Muscle of leg (tissue), 3 donors: ENCODE measurements at regions not wholly inside any gene's neighbourhood (a gene's known extent, or its start where the extent isn't known, plus 50 kb on each side); places are given as distances from the start of the nearest gene placed in this dataset.

ENCODE experiments used
- DNase-seq: peaks from one replicate; pipeline ENCODE4 v3.0.0; 2013
- H3K27ac ChIP-seq: one replicate; pipeline ENCODE4 v1.5.1; 2013; ENCODE audit warnings: mild to moderate bottlenecking, low read length, control low read depth
- H3K27me3 ChIP-seq: one replicate; pipeline ENCODE4 v1.6.1; 2013; ENCODE audit warnings: low read length; ENCODE audit not compliant: control insufficient read depth, insufficient read depth
- H3K36me3 ChIP-seq: one replicate; pipeline ENCODE4 v1.6.1; 2013; ENCODE audit warnings: low read length; ENCODE audit not compliant: control insufficient read depth, insufficient read depth
- H3K4me1 ChIP-seq: one replicate; pipeline ENCODE4 v1.6.1; 2013; ENCODE audit warnings: low read length; ENCODE audit not compliant: control insufficient read depth, insufficient read depth
- H3K4me3 ChIP-seq: one replicate; pipeline ENCODE4 v1.5.1; 2013; ENCODE audit warnings: low read length, control low read depth
- H3K9me3 ChIP-seq: replicated peaks from 2 replicates; pipeline ENCODE4 v1.6.1; 2013; ENCODE audit warnings: low read depth, low read length; ENCODE audit not compliant: control insufficient read depth
- WGBS: methylation state at CpG from one replicate; pipeline ENCODE4 v1.1.5; 2013; ENCODE audit warnings: missing lambda C conversion rate; ENCODE audit not compliant: insufficient coverage; 5-methylcytosine and 5-hydroxymethylcytosine counted together

GRCh38 chr2:88253375-88253774, 83.2 kb downstream of the THNSL2 start:
- H3K27me3 ChIP-seq, result no peaks in the 10 kb centered on the region
- no peaks in the 10 kb centered on the region for H3K9me3 ChIP-seq
- WGBS, result 100% methylated on average over 2 of the region's 7 CpGs
- no peak overlapping the region for H3K27ac ChIP-seq
- DNase-seq, result no peak
- no peaks in the 10 kb centered on the region for H3K36me3 ChIP-seq
- no peak overlapping the region for H3K4me3 ChIP-seq
- H3K4me1 ChIP-seq, result no peaks in the 10 kb centered on the region

DNA sequence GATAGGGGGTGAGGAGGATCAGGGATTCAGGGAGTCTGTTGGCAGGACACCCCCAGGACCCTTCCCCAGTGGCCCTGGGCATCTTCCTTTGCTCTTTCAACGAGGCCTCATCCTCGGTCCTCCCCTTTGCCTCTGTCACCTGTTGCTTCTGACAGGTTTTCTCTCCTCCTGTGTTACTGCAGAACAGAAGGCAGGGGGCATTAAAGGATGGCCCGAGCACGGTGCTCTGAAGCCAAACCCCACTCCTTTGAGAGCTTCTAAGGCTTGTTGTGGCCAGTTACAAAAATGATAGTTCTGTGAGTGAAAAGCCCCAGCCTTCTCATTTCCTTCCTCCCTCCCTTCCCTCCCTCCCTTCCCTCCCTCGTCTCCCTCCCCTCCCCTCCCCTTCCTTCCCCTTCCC, 82.5 kb downstream of the THNSL2 start:
- Histone ChIP-seq H3K4me1 (no peaks in the 10 kb centered on the region), H3K36me3 (no peaks in the 10 kb centered on the region)
- WGBS, result 54% methylated on average over 2 of the region's 5 CpGs

DNA sequence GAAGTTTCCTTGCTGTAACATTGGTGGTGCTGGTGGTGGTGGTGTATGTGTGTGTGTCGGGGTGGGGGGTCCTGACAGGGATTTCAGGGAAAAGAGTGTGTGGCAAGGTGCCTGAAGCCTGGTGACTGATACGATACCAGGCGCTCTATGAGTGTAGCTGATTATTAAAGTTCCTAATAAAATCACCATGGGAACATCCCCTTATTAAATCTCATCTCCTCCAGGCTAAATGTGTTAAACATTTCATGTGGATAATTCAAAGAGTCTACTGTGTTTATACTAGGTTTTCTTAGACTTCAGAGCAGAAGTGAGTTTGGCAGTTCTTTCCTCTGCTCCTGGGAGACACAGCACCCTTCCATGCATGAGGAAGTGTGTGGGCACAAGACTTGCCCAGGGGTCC, 82.0 kb downstream of the THNSL2 start:
- no peaks in the 10 kb centered on the region for H3K9me3 ChIP-seq
- no peak overlapping the region for H3K4me3 ChIP-seq
- DNase-seq, result no peak
- H3K36me3 ChIP-seq, result no peaks in the 10 kb centered on the region
- no peak overlapping the region for H3K27ac ChIP-seq
- WGBS, result 78% methylated on average over 1 of the region's 3 CpGs
- H3K27me3 ChIP-seq, result no peaks in the 10 kb centered on the region
- H3K4me1 ChIP-seq, result no peaks in the 10 kb centered on the region

More for the DNA sequence above, 82.5 kb downstream of the THNSL2 start:
- Histone ChIP-seq H3K9me3 (no peaks in the 10 kb centered on the region), H3K4me3 (no peak overlapping the region), H3K27ac (no peak overlapping the region), H3K27me3 (no peaks in the 10 kb centered on the region)
- no peak for DNase-seq

DNA sequence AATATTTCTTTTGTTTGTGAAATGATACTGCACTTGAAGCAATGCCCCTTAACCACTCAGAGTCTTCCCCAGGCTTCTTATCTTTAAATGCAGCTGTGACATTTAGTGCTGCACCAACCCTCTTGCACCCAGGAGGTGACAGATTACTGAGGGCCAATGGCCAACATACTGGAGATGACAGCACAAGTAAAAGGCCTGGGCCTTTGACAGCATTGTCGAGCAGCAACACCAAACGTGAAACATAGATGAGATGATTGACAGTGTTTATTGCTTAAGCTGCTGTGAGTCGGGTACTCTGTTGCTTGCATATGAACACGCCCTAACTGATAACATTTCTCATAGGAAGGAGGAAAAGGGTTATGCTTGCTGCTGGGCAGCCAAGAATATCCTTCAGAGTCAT, 80.3 kb downstream of the THNSL2 start:
- Histone ChIP-seq H3K9me3 (no peaks in the 10 kb centered on the region), H3K4me1 (no peaks in the 10 kb centered on the region), H3K36me3 (no peaks in the 10 kb centered on the region), H3K27ac (no peak overlapping the region), H3K4me3 (no peak overlapping the region), H3K27me3 (no peaks in the 10 kb centered on the region)
- no peak for DNase-seq
- 79% methylated on average over 3 of the region's 4 CpGs for WGBS

DNA sequence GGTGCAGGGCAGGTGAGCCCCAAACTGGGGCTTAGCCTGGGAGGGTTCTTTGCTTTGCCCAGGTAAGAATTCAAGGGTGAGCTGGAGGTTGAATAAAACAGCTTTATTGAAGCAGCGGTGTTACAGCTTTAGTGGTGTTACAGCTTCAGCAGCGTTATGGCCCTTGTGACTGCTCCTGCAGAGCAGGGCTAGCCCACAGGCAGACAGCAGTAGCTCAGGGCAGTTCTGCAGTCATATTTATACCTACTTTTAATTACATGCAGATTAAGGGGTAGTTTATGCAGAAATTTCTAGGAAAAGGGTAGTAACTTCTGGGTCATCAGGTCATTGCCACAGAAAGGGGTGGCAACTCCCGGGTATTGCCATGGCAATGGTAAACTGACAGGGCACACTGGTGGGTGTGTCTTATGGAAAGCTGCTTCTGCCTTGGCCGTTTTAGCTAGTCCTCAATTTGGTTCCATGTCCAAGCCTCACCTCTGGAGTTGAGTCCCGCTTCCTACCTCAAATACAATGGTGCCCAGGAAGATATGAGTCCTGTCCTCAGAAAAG, 78.2 kb downstream of the THNSL2 start:
- no peaks in the 10 kb centered on the region for H3K27me3 ChIP-seq

GRCh38 chr2:88247531-88247930, 77.4 kb downstream of the THNSL2 start:
- no peak for DNase-seq
- H3K4me1 ChIP-seq, result no peaks in the 10 kb centered on the region
- H3K4me3 ChIP-seq, result no peak overlapping the region
- H3K27me3 ChIP-seq, result no peaks in the 10 kb centered on the region
- no peaks in the 10 kb centered on the region for H3K9me3 ChIP-seq
- no peaks in the 10 kb centered on the region for H3K36me3 ChIP-seq
- no peak overlapping the region for H3K27ac ChIP-seq
- WGBS, result 88% methylated on average over 5 of the region's 6 CpGs

More for the DNA sequence above, 78.2 kb downstream of the THNSL2 start:
- H3K36me3 ChIP-seq, result no peaks in the 10 kb centered on the region
- no peak overlapping the region for H3K4me3 ChIP-seq
- H3K27ac ChIP-seq, result no peak overlapping the region
- H3K9me3 ChIP-seq, result no peaks in the 10 kb centered on the region
- H3K4me1 ChIP-seq, result no peaks in the 10 kb centered on the region
- WGBS, result 67% methylated on average over 3 of the region's 5 CpGs
- no peak for DNase-seq

DNA sequence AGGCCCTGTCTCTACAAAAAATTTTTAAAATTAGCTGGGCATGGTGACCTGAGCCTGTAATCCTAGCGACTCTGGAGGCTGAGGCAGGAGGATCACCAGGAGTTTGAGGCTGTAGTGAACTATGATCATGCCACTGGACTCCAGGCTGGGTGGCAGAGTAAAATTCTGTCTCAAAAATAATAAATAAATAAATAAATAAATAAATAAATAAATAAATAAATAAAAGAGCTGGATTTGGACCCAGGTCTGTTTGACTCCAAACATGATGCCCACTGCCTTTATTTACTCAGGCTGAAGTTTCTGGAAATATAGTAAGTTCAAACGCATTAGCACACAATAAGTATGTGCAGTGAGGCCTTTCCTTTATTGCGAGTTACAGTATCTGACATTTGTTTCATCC, 75.0 kb downstream of the THNSL2 start:
- no CpG with 5 or more reads among the region's 3 CpGs for WGBS
- no peak overlapping the region for H3K27ac ChIP-seq
- no peaks in the 10 kb centered on the region for H3K36me3 ChIP-seq
- H3K4me1 ChIP-seq, result no peaks in the 10 kb centered on the region
- no peak overlapping the region for H3K4me3 ChIP-seq
- no peak for DNase-seq
- H3K27me3 ChIP-seq, result no peaks in the 10 kb centered on the region
- H3K9me3 ChIP-seq, result no peaks in the 10 kb centered on the region

- Histone ChIP-seq H3K9me3 (no peaks in the 10 kb centered on the region), H3K27me3 (no peaks in the 10 kb centered on the region), H3K4me1 (no peaks in the 10 kb centered on the region), H3K4me3 (no peak overlapping the region), H3K36me3 (no peaks in the 10 kb centered on the region), H3K27ac (no peak overlapping the region)
- no peak for DNase-seq
- 81% methylated on average over 8 of the region's 11 CpGs for WGBS
These were observed 69.6 kb downstream of the THNSL2 start for GRCh38 chr2:88239781-88240180.

DNA sequence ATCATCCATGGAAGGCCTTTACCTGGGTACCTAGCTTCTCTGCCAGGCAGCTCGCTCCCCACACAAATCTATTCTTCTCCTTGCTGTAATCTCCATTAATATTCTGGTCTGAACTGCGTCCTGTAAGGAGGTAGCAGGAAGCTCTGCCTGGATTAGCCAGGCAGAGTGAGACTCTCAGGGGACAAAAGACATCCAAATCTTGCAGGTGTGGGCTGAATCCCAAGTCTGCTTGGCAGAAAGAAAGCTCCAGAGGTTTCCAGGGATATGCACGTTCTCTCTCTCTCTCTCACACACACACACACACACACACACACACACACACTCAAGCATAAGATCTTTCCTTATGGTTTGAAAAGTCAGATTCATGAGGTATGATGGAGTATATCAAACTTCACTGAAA, 66.5 kb downstream of the THNSL2 start:
- DNase-seq, result peak; percentile 70
- no peak overlapping the region for H3K27ac ChIP-seq
- H3K9me3 ChIP-seq, result no peaks in the 10 kb centered on the region
- no peaks in the 10 kb centered on the region for H3K4me1 ChIP-seq
- WGBS, result no CpG with 5 or more reads among the region's 3 CpGs
- no peaks in the 10 kb centered on the region for H3K36me3 ChIP-seq
- H3K27me3 ChIP-seq, result no peaks in the 10 kb centered on the region
- no peak overlapping the region for H3K4me3 ChIP-seq
